ENCODE measurements at regions not wholly inside any gene's neighbourhood (a gene's known extent, or its start where the extent isn't known, plus 50 kb on each side); places are given as distances from the start of the nearest gene placed in this dataset.
"Not testable (repeated sequence)": the region's sequence is repeated elsewhere in the genome, so short reads cannot be mapped to it uniquely, and the experiment has no call there.

- H3K4me3 ChIP-seq (ENCODE audit: insufficient read depth, low read depth, low read length): no peak overlapping the region
- DNase-seq: no peak
- no peaks in the 10 kb centered on the region for H3K36me3 ChIP-seq (replicated peaks; ENCODE audit: control insufficient read depth, insufficient read depth, low read length)
- H3K27me3 ChIP-seq (ENCODE audit: control insufficient read depth, insufficient read depth, low read length): no peaks in the 10 kb centered on the region
These were observed 673.6 kb upstream of the PITX2 start for GRCh38 chr4:111296466-111296865.

GRCh38 chr4:111303806-111304205 is 680.9 kb upstream of the PITX2 start:
- no peaks in the 10 kb centered on the region for H3K27me3 ChIP-seq (ENCODE audit: control insufficient read depth, insufficient read depth, low read length)
- DNase-seq: no peak
- H3K4me3 ChIP-seq (ENCODE audit: insufficient read depth, low read depth, low read length): no peak overlapping the region
- H3K36me3 ChIP-seq (replicated peaks; ENCODE audit: control insufficient read depth, insufficient read depth, low read length): no peaks in the 10 kb centered on the region

- H3K36me3 ChIP-seq (replicated peaks; ENCODE audit: control insufficient read depth, insufficient read depth, low read length): no peaks in the 10 kb centered on the region
- H3K27me3 ChIP-seq (ENCODE audit: control insufficient read depth, insufficient read depth, low read length): no peaks in the 10 kb centered on the region
- DNase-seq: no peak
- no peak overlapping the region for H3K4me3 ChIP-seq (ENCODE audit: insufficient read depth, low read depth, low read length)
These were observed 700.6 kb upstream of the PITX2 start for GRCh38 chr4:111323496-111323895.

- no peaks in the 10 kb centered on the region for H3K27me3 ChIP-seq (ENCODE audit: control insufficient read depth, insufficient read depth, low read length)
- no peak for DNase-seq
- no peak overlapping the region for H3K4me3 ChIP-seq (ENCODE audit: insufficient read depth, low read depth, low read length)
- no peaks in the 10 kb centered on the region for H3K36me3 ChIP-seq (replicated peaks; ENCODE audit: control insufficient read depth, insufficient read depth, low read length)
These were observed 701.0 kb upstream of the PITX2 start for GRCh38 chr4:111323916-111324315.

- Histone ChIP-seq H3K36me3 (replicated peaks; ENCODE audit: control insufficient read depth, insufficient read depth, low read length) (no peaks in the 10 kb centered on the region), H3K4me3 (ENCODE audit: insufficient read depth, low read depth, low read length) (no peak overlapping the region), H3K27me3 (ENCODE audit: control insufficient read depth, insufficient read depth, low read length) (no peaks in the 10 kb centered on the region)
- no peak for DNase-seq
These were observed 703.6 kb upstream of the PITX2 start for GRCh38 chr4:111326450-111326849.

GRCh38 chr4:111330786-111331185 is 707.9 kb upstream of the PITX2 start:
- Histone ChIP-seq H3K36me3 (replicated peaks; ENCODE audit: control insufficient read depth, insufficient read depth, low read length) (no peaks in the 10 kb centered on the region), H3K4me3 (ENCODE audit: insufficient read depth, low read depth, low read length) (no peak overlapping the region), H3K27me3 (ENCODE audit: control insufficient read depth, insufficient read depth, low read length) (no peaks in the 10 kb centered on the region)
- DNase-seq: no peak

GRCh38 chr4:111334361-111334760 is 711.5 kb upstream of the PITX2 start:
- no peak overlapping the region for H3K4me3 ChIP-seq (ENCODE audit: insufficient read depth, low read depth, low read length)
- no peak for DNase-seq
- H3K27me3 ChIP-seq (ENCODE audit: control insufficient read depth, insufficient read depth, low read length): no peaks in the 10 kb centered on the region
- no peaks in the 10 kb centered on the region for H3K36me3 ChIP-seq (replicated peaks; ENCODE audit: control insufficient read depth, insufficient read depth, low read length)

GRCh38 chr4:111337186-111337876 is 714.5 kb upstream of the PITX2 start:
- H3K36me3 ChIP-seq (replicated peaks; ENCODE audit: control insufficient read depth, insufficient read depth, low read length); H3K27me3 ChIP-seq (ENCODE audit: control insufficient read depth, insufficient read depth, low read length); DNase-seq: not testable (repeated sequence)
- H3K4me3 ChIP-seq (ENCODE audit: insufficient read depth, low read depth, low read length): peak overlapping the region; percentile 16; the same call in 1 of the 2 replicates

GRCh38 chr4:111359602-111360001 is 736.7 kb upstream of the PITX2 start:
- H3K27me3 ChIP-seq (ENCODE audit: control insufficient read depth, insufficient read depth, low read length): no peaks in the 10 kb centered on the region
- no peak overlapping the region for H3K4me3 ChIP-seq (ENCODE audit: insufficient read depth, low read depth, low read length)
- no peak for DNase-seq
- no peaks in the 10 kb centered on the region for H3K36me3 ChIP-seq (replicated peaks; ENCODE audit: control insufficient read depth, insufficient read depth, low read length)

GRCh38 chr4:111360906-111361305 is 738.0 kb upstream of the PITX2 start:
- Histone ChIP-seq H3K36me3 (replicated peaks; ENCODE audit: control insufficient read depth, insufficient read depth, low read length) (no peaks in the 10 kb centered on the region), H3K27me3 (ENCODE audit: control insufficient read depth, insufficient read depth, low read length) (no peaks in the 10 kb centered on the region), H3K4me3 (ENCODE audit: insufficient read depth, low read depth, low read length) (no peak overlapping the region)
- no peak for DNase-seq

GRCh38 chr4:111362941-111363361 is 740.1 kb upstream of the PITX2 start:
- Histone ChIP-seq H3K4me3 (ENCODE audit: insufficient read depth, low read depth, low read length) (no peak overlapping the region), H3K36me3 (replicated peaks; ENCODE audit: control insufficient read depth, insufficient read depth, low read length) (no peaks in the 10 kb centered on the region), H3K27me3 (ENCODE audit: control insufficient read depth, insufficient read depth, low read length) (no peaks in the 10 kb centered on the region)
- DNase-seq: no peak

GRCh38 chr4:111377880-111378279 is 755.0 kb upstream of the PITX2 start:
- not testable (repeated sequence) for H3K36me3 ChIP-seq (replicated peaks; ENCODE audit: control insufficient read depth, insufficient read depth, low read length); H3K27me3 ChIP-seq (ENCODE audit: control insufficient read depth, insufficient read depth, low read length); H3K4me3 ChIP-seq (ENCODE audit: insufficient read depth, low read depth, low read length); DNase-seq

GRCh38 chr4:111388561-111388960 is 756.7 kb upstream of the FAM241A start:
- H3K27me3 ChIP-seq (ENCODE audit: control insufficient read depth, insufficient read depth, low read length): no peaks in the 10 kb centered on the region
- H3K36me3 ChIP-seq (replicated peaks; ENCODE audit: control insufficient read depth, insufficient read depth, low read length): no peaks in the 10 kb centered on the region
- no peak overlapping the region for H3K4me3 ChIP-seq (ENCODE audit: insufficient read depth, low read depth, low read length)
- DNase-seq: no peak

- H3K36me3 ChIP-seq (replicated peaks; ENCODE audit: control insufficient read depth, insufficient read depth, low read length): no peaks in the 10 kb centered on the region
- no peak for DNase-seq
- no peaks in the 10 kb centered on the region for H3K27me3 ChIP-seq (ENCODE audit: control insufficient read depth, insufficient read depth, low read length)
- no peak overlapping the region for H3K4me3 ChIP-seq (ENCODE audit: insufficient read depth, low read depth, low read length)
These were observed 753.4 kb upstream of the FAM241A start for GRCh38 chr4:111391829-111392228.

GRCh38 chr4:111393781-111394180 is 751.5 kb upstream of the FAM241A start:
- Histone ChIP-seq H3K36me3 (replicated peaks; ENCODE audit: control insufficient read depth, insufficient read depth, low read length) (no peaks in the 10 kb centered on the region), H3K4me3 (ENCODE audit: insufficient read depth, low read depth, low read length) (no peak overlapping the region), H3K27me3 (ENCODE audit: control insufficient read depth, insufficient read depth, low read length) (no peaks in the 10 kb centered on the region)
- no peak for DNase-seq

- H3K4me3 ChIP-seq (ENCODE audit: insufficient read depth, low read depth, low read length): no peak overlapping the region
- no peak for DNase-seq
- H3K27me3 ChIP-seq (ENCODE audit: control insufficient read depth, insufficient read depth, low read length): no peaks in the 10 kb centered on the region
- no peaks in the 10 kb centered on the region for H3K36me3 ChIP-seq (replicated peaks; ENCODE audit: control insufficient read depth, insufficient read depth, low read length)
These were observed 746.3 kb upstream of the FAM241A start for GRCh38 chr4:111398906-111399330.
